ENCODE measurements at regions not wholly inside any gene's neighbourhood (a gene's known extent, or its start where the extent isn't known, plus 50 kb on each side); places are given as distances from the start of the nearest gene placed in this dataset.
"Not testable (repeated sequence)": the region's sequence is repeated elsewhere in the genome, so short reads cannot be mapped to it uniquely, and the experiment has no call there.

GRCh38 chr4:12461576-12461975 lies 1022.6 kb downstream of the RAB28 start:
- not testable (repeated sequence) for TF ChIP-seq CTCF, POLR2A, POLR2AphosphoS5 (IDR thresholded peaks at IDR 0.05)

Data from sigmoid colon (tissue), 4 donors.